ENCODE measurements at regions not wholly inside any gene's neighbourhood (a gene's known extent, or its start where the extent isn't known, plus 50 kb on each side); places are given as distances from the start of the nearest gene placed in this dataset.

DNA sequence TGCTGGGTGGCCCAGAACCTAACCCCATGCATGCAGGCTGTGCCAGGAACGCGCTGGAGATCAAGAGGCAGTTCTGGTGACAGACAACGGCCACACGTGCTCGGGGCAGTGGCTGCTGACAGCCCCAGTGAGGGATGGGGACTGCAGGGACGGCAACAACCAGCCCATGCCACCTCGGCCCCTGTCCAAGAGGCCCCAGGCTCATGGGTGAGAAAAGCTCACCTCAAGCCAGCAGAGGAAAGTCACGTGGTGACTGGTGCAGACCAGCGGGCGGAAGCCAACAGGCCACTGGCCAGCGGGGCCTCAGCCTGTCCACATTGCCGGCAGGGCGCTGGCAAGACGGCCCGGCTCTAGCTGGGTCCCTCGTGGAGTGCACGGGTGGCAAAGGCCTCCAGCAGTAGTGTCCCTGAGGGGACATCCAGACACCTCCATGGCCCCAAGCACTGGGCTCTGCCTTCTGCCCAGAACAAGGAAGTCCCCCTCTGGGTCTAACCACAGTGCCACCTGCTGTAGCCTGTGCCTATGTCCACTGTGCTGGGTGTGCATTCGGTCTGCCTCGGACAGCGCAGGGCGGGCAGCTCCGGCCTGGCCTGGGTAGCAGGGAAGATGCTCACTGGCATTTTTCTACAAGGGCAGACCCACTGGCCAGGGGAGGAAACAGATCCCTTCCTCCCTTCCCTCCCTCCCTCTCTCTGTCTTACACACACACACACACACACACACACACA lies 134.1 kb downstream of the NCOR2 start:
- CTCF ChIA-PET = no interaction called here
- ATAC-seq = no peak
- H3K27ac Mint-ChIP-seq = no peak overlapping the region
- no peaks in the 10 kb centered on the region for H3K27me3 Mint-ChIP-seq
- peaks cover 14% of the 10 kb centered on the region for H3K9me3 Mint-ChIP-seq (ENCODE audit: low read depth)
- DNase-seq = no peak
- H3K36me3 Mint-ChIP-seq = peaks cover 17% of the 10 kb centered on the region
- H3K4me1 Mint-ChIP-seq = peaks cover 9% of the 10 kb centered on the region
- H3K4me3 Mint-ChIP-seq = no peak overlapping the region

DNA sequence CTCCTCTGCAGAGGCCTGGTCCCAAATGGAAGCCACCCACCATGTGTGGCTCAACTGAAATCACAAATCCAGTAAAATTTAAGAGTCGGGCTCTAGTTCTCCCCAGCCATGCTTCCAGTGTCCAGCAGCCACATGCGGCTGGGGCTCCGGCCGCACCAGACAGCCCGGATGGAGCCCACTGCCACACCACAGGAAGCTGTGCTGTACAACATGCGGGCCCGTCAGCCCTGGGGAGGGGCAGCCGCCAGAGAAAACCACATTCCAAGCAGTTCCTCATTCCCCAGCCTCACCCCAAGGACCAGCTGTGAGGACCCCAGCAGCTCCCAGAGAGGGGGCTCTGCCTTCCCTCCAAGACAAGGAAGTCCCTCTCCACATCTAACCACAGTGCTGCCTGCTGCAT lies 135.0 kb downstream of the NCOR2 start:
- Mint-ChIP-seq H3K4me1 (peaks cover 9% of the 10 kb centered on the region), H3K36me3 (peaks cover 17% of the 10 kb centered on the region), H3K27me3 (no peaks in the 10 kb centered on the region), H3K9me3 (ENCODE audit: low read depth) (peaks cover 14% of the 10 kb centered on the region), H3K4me3 (no peak overlapping the region), H3K27ac (no peak overlapping the region)
- CTCF ChIA-PET = no interaction called here
- DNase-seq (no peak), ATAC-seq (no peak)

DNA sequence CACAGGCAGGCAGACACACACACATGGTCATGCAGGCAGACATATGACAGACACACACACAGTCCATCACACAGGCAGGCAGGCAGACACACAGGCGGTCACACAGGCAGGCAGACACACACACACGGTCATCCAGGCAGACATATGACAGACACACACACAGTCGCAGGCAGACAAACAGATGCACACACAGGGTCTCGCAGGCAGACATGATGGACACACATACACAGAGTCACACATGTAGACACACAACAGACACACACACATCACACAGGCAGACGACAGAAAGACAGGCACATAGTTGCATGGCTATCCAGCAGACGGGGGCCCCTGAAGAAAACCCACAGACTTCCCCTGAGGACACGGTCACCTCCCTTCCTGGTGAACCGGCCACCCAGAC lies 135.4 kb downstream of the NCOR2 start:
- no peak overlapping the region for H3K27ac Mint-ChIP-seq
- ATAC-seq = no peak
- H3K36me3 Mint-ChIP-seq = peaks cover 17% of the 10 kb centered on the region

DNA sequence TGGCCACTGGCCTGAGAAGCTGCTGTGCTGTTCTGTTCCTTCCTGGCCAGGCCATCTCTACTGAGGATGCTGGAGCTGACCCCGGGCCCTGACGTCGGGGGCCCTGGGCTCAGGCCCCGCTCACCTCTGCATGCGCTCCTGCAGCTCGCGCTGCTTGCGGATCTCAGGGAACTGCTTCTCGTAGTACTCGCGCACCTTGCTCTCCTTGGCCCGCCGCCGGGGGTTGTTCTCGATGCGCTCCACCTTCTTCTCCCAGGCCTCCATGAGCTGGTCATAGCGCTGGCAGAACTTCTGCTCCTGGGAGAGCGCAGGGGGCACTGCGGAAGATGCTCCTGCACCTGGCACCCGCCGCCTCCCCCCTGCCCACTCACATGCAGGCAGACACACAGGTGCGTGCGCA lies 135.6 kb downstream of the RFLNA start:
- Mint-ChIP-seq H3K27me3 (no peaks in the 10 kb centered on the region), H3K4me3 (no peak overlapping the region), H3K27ac (no peak overlapping the region), H3K4me1 (peaks cover 9% of the 10 kb centered on the region), H3K9me3 (ENCODE audit: low read depth) (peaks cover 14% of the 10 kb centered on the region), H3K36me3 (peaks cover 20% of the 10 kb centered on the region)
- DNase-seq = no peak
- CTCF ChIA-PET = no interaction called here
- no peak for ATAC-seq

More for the DNA sequence above, 135.4 kb downstream of the NCOR2 start:
- CTCF ChIA-PET = no interaction called here
- H3K4me1 Mint-ChIP-seq = peaks cover 9% of the 10 kb centered on the region
- H3K27me3 Mint-ChIP-seq = no peaks in the 10 kb centered on the region
- peaks cover 14% of the 10 kb centered on the region for H3K9me3 Mint-ChIP-seq (ENCODE audit: low read depth)
- no peak overlapping the region for H3K4me3 Mint-ChIP-seq
- DNase-seq = no peak

DNA sequence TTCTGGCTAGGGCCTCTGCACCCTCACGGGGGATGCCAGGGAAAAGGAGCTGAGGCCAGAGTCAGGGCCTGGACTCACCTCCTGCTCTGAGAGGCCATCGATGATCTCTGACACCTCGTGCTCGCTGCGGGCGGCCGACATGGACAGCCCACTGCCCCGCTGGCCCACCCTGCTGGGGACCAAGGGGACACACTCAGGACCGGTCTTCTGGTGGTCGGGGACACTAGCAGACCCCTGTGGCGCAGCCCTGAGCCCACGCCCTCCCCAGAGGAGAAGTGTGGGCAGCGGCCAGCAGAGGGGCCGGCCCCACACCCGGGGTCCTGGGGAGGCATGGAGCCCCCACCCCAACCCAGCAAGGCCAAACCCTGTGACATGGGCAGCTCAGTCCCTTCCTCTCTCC lies 134.6 kb downstream of the RFLNA start:
- no peak overlapping the region for H3K4me3 Mint-ChIP-seq
- no peak overlapping the region for H3K27ac Mint-ChIP-seq
- CTCF ChIA-PET = no interaction called here
- DNase-seq (no peak), ATAC-seq (no peak)
- peaks cover 20% of the 10 kb centered on the region for H3K36me3 Mint-ChIP-seq
- H3K27me3 Mint-ChIP-seq = no peaks in the 10 kb centered on the region
- H3K4me1 Mint-ChIP-seq = peaks cover 9% of the 10 kb centered on the region
- H3K9me3 Mint-ChIP-seq (ENCODE audit: low read depth) = peaks cover 14% of the 10 kb centered on the region

- Mint-ChIP-seq H3K36me3 (peaks cover 22% of the 10 kb centered on the region), H3K9me3 (ENCODE audit: low read depth) (peaks cover 14% of the 10 kb centered on the region), H3K27me3 (no peaks in the 10 kb centered on the region), H3K27ac (peak overlapping the region; percentile 57), H3K4me1 (peaks cover 9% of the 10 kb centered on the region), H3K4me3 (no peak overlapping the region)
- DNase-seq (no peak), ATAC-seq (peak; percentile 6)
- CTCF ChIA-PET = no interaction called here
Observed at GRCh38 chr12:124428792-124429281, 133.9 kb downstream of the RFLNA start.

GRCh38 chr12:124428136-124428791 lies 133.4 kb downstream of the RFLNA start:
- ATAC-seq (peak; percentile 20), DNase-seq (peak; percentile 49)
- CTCF ChIA-PET = no interaction called here
- Mint-ChIP-seq H3K27me3 (no peaks in the 10 kb centered on the region), H3K4me3 (no peak overlapping the region), H3K9me3 (ENCODE audit: low read depth) (peaks cover 14% of the 10 kb centered on the region), H3K4me1 (peaks cover 9% of the 10 kb centered on the region), H3K36me3 (peaks cover 22% of the 10 kb centered on the region), H3K27ac (peak overlapping the region; percentile 57)

DNA sequence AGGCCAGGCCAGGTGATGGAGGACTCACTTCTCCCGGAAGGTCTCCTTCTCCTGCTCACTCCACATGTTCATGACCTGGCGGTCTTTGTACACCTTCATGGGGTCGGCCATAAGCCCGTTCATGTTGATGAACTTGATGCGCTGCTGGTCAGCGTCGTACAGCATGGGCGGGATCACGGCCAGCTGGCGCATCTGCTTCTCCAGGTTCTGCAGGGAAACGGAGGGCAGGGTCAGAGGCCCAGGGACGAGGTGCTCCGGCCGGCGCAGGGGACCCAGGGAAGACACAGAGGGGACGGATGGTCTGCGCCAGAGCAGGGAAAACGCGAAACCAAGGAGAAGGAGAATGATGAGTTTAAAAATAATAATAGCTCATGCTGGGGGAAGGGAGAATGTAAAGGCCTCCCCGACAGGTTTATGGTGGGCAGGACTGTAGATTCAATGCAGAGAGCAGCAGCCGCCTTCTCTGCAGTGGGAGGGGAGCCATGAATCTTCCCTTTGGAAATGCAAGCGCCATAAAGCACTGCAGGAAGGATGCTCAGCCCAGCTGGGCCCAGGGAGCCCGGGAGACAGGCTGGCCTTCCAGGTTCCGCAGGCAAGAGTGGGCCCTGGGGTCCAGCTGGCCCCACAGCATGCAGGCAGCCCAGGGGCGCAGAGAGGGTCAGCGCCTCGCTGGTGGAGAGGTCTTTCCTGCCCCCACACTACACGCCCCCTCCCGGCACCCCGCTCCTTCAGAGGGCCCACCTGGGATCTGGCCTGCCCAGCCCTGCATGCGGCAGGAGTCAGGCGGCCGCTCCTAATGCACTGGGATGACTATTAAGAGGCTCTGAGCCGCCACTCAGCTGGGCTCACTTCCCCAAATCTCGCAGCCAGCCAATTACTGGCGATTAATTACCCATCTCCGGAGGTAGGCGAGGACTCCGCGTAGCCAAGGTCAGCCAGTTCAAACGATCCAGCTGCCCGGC lies 132.0 kb downstream of the RFLNA start:
- H3K4me1 Mint-ChIP-seq = peaks cover 9% of the 10 kb centered on the region
- no peak for DNase-seq
- H3K27ac Mint-ChIP-seq = no peak overlapping the region
- H3K9me3 Mint-ChIP-seq (ENCODE audit: low read depth) = peaks cover 11% of the 10 kb centered on the region
- no peak for ATAC-seq
- H3K27me3 Mint-ChIP-seq = no peaks in the 10 kb centered on the region
- CTCF ChIA-PET = no interaction called here
- H3K36me3 Mint-ChIP-seq = peaks cover 19% of the 10 kb centered on the region
- no peak overlapping the region for H3K4me3 Mint-ChIP-seq

- H3K4me3 Mint-ChIP-seq = no peak overlapping the region
- H3K27ac Mint-ChIP-seq = no peak overlapping the region
- CTCF ChIA-PET = interaction anchor here (1.0 kb wide), 1 partner anchor 10 kb away, joined by 3 read pairs; no protein-coding TSS in a partner anchor
- H3K27me3 Mint-ChIP-seq = no peaks in the 10 kb centered on the region
- no peak for DNase-seq
- H3K4me1 Mint-ChIP-seq = peaks cover 7% of the 10 kb centered on the region
- ATAC-seq = no peak
- H3K36me3 Mint-ChIP-seq = peaks cover 7% of the 10 kb centered on the region
- H3K9me3 Mint-ChIP-seq (ENCODE audit: low read depth) = no peaks in the 10 kb centered on the region
Observed at GRCh38 chr12:124425667-124426066, 130.8 kb downstream of the RFLNA start.

DNA sequence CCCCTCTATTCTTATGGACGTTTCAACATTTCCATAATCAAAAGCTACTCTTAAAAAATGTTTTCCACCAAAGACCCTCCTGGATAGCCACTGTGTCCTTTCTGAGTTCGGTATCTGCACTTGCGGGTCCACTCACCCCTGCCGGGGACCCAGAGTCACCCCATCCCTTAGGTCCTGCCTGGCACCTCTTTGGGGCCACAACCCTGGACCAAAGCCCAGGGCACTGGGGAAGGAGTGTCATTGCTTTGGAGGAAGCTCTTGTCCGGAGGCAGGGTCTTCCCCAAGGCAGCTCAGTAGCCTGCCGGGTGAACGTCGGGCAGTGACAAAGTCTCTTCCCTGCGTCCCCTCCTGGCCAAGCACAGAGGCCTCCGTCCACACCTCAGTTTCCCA lies 129.6 kb downstream of the RFLNA start:
- Mint-ChIP-seq H3K36me3 (peaks cover 5% of the 10 kb centered on the region), H3K9me3 (ENCODE audit: low read depth) (no peaks in the 10 kb centered on the region), H3K27ac (peak overlapping the region; percentile 16), H3K27me3 (no peaks in the 10 kb centered on the region), H3K4me1 (peaks cover 7% of the 10 kb centered on the region), H3K4me3 (no peak overlapping the region)
- DNase-seq = no peak
- CTCF ChIA-PET = no interaction called here
- no peak for ATAC-seq

DNA sequence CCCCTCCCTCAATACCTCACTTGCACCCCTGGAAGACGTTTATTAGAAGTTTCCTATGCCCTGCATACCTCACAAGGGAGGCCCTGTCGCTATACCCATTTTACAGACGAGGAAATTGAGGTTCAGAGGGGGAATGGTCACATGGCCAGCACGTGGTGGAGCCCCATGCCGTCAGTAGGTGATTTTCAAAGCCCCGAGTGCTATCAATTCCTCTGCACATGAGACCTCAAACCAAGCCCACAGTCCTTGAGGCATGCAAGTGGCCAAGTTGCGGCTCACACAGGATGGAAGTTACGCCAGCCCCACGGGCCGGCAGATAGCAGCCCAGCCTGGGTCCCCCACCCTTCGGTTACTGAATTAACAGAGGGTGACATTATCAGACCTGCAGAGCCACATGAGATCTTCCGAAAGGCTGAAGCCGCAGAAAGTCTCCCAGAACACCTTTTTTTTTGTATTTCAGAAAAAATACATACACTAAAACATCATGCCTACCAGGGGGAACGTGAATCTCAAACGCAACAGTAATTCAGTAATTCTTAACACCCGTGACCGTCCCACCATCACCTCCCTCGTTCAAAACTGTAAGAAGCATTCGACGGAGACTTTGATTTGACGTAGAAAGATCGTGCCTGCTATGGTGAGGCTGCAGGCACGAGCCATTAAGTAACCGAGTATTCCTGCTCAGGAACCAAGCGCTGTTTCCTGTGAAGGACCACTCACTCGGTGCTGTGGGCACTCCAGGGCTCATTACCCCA lies 129.0 kb downstream of the RFLNA start:
- H3K4me3 Mint-ChIP-seq = no peak overlapping the region
- H3K27me3 Mint-ChIP-seq = no peaks in the 10 kb centered on the region
- no peak for DNase-seq

GRCh38 chr12:124422570-124423523 lies 128.0 kb downstream of the RFLNA start:
- CTCF ChIA-PET = no interaction called here
- H3K36me3 Mint-ChIP-seq = peaks cover 5% of the 10 kb centered on the region
- no peak overlapping the region for H3K4me3 Mint-ChIP-seq
- no peak overlapping the region for H3K27ac Mint-ChIP-seq
- ATAC-seq = no peak
- H3K4me1 Mint-ChIP-seq = no peaks in the 10 kb centered on the region
- H3K27me3 Mint-ChIP-seq = no peaks in the 10 kb centered on the region
- no peaks in the 10 kb centered on the region for H3K9me3 Mint-ChIP-seq (ENCODE audit: low read depth)
- DNase-seq = no peak

More for the DNA sequence above, 129.0 kb downstream of the RFLNA start:
- no peak for ATAC-seq
- Mint-ChIP-seq H3K36me3 (peaks cover 5% of the 10 kb centered on the region), H3K27ac (no peak overlapping the region), H3K9me3 (ENCODE audit: low read depth) (no peaks in the 10 kb centered on the region), H3K4me1 (peaks cover 6% of the 10 kb centered on the region)
- CTCF ChIA-PET = no interaction called here
